H1 (cell line): ENCODE measurements at regions not wholly inside any gene's neighbourhood (a gene's known extent, or its start where the extent isn't known, plus 50 kb on each side); places are given as distances from the start of the nearest gene placed in this dataset.

Experiments
- CTCF ChIA-PET: fragments of 300-600 bp; sonication (Branson Sonifier 250); formaldehyde crosslinking; loops from one replicate; lab custom pipeline; 2021; ENCODE audit not compliant: partially characterized antibody; lab: Charles Lee
- POLR2A ChIA-PET: fragments of 300-600 bp; sonication (Branson Sonifier 250); formaldehyde crosslinking; loops from one replicate; lab custom pipeline; 2021; ENCODE audit warnings: inconsistent platforms; ENCODE audit not compliant: partially characterized antibody; lab: Charles Lee
- DNase-seq, 2 experiments: peaks; one replicate each; pipeline versions ENCODE4 v3.0.0 to v3.0.0-alpha.2; 2010 to 2022; ENCODE audit warnings: low spot score in 2 of 2, low read depth in 1 of 2, mixed read lengths in 1 of 2
- FAIRE-seq: peaks from 2 replicates; lab custom pipeline; 2011; peaks lifted over from hg19 to GRCh38; lab: Jason Lieb, UNC
- H2AFZ ChIP-seq: 2 replicates; pipeline ENCODE4 v1.8.1; 2012; ENCODE audit warnings: low read length, inconsistent platforms
- H2AK5ac ChIP-seq: 2 replicates; pipeline ENCODE4 v1.6.1; 2013; ENCODE audit warnings: low read depth, low read length
- H2BK120ac ChIP-seq: replicated peaks from 2 replicates; pipeline ENCODE3; 2013; ENCODE audit warnings: low read depth, low read length, inconsistent platforms
- H2BK12ac ChIP-seq: 2 replicates; pipeline ENCODE4 v1.6.1; 2013; ENCODE audit warnings: low read depth, low read length
- H2BK15ac ChIP-seq: 2 replicates; pipeline ENCODE4 v1.6.1; 2013; ENCODE audit warnings: low read length
- H2BK20ac ChIP-seq: 2 replicates; pipeline ENCODE4 v1.6.1; 2013; ENCODE audit warnings: low read length
- H2BK5ac ChIP-seq: 2 replicates; pipeline ENCODE4 v1.6.1; 2013; ENCODE audit warnings: low read depth, low read length
- H3K14ac ChIP-seq: 2 replicates; pipeline ENCODE4 v1.6.1; 2013; ENCODE audit warnings: inconsistent platforms; ENCODE audit not compliant: insufficient read length
- H3K18ac ChIP-seq: 2 replicates; pipeline ENCODE4 v1.6.1; 2013; ENCODE audit warnings: low read length; ENCODE audit errors: extremely low read depth
- H3K23ac ChIP-seq: 2 replicates; pipeline ENCODE4 v1.6.1; 2013; ENCODE audit warnings: inconsistent platforms; ENCODE audit not compliant: insufficient read length
- H3K23me2 ChIP-seq: 2 replicates; pipeline ENCODE4 v1.6.1; 2013; ENCODE audit warnings: low read depth, low read length
- H3K27ac ChIP-seq: 2 replicates; pipeline ENCODE4 v1.6.1; 2011; ENCODE audit warnings: low read depth, low read length, inconsistent platforms
- H3K27me3 ChIP-seq, 4 experiments: replicated peaks in 1 of 4; 1 replicate in 1 of 4; 2 replicates in 3 of 4; pipeline versions ENCODE4 v1.6.1 to v1.8.1; 2011 to 2013; ENCODE audit warnings: low read length in 3 of 4, mild to moderate bottlenecking in 3 of 4, inconsistent platforms in 2 of 4, mixed read lengths in 2 of 4, moderate library complexity in 1 of 4; ENCODE audit not compliant: control insufficient read depth in 3 of 4, insufficient read depth in 3 of 4; ENCODE audit errors: extremely low read depth in 1 of 4
- H3K36me3 ChIP-seq, 4 experiments: 2 replicates each; pipeline versions ENCODE4 v1.6.1 to v1.8.1; 2011 to 2013; ENCODE audit warnings: mild to moderate bottlenecking in 4 of 4, low read length in 3 of 4, moderate library complexity in 2 of 4, control low read depth in 1 of 4, inconsistent platforms in 1 of 4; ENCODE audit not compliant: insufficient read depth in 4 of 4, control insufficient read depth in 2 of 4
- H3K4ac ChIP-seq: replicated peaks from 2 replicates; pipeline ENCODE3; 2013; ENCODE audit warnings: low read length, low read depth, mixed read lengths, inconsistent platforms; ENCODE audit not compliant: insufficient read length
- H3K4me1 ChIP-seq, 4 experiments: replicated peaks in 1 of 4; 1 replicate in 1 of 4; 2 replicates in 3 of 4; pipeline versions ENCODE4 v1.6.1 to v1.8.1; 2011 to 2013; ENCODE audit warnings: low read length in 3 of 4, inconsistent platforms in 2 of 4, mixed read lengths in 1 of 4; ENCODE audit not compliant: insufficient read depth in 4 of 4, control insufficient read depth in 3 of 4
- H3K4me2 ChIP-seq, 2 experiments: 2 replicates each; pipeline versions ENCODE4 v1.6.1 to v1.8.1; 2011 to 2013; ENCODE audit warnings: low read depth in 2 of 2, low read length in 2 of 2, control low read depth in 1 of 2, inconsistent platforms in 1 of 2, mild to moderate bottlenecking in 1 of 2; ENCODE audit not compliant: insufficient read depth in 1 of 2
- H3K4me3 ChIP-seq, 4 experiments: fragments of 200-600, 300-600 bp in 1 of 4; sonication (generic), shearing (Covaris generic), sonication (Bioruptor Twin) in 1 of 4; 2 replicates each; pipeline versions ENCODE4 v1.5.1 to v1.8.1; 2011 to 2016; ENCODE audit warnings: low read length in 4 of 4, low read depth in 3 of 4, control low read depth in 2 of 4, inconsistent platforms in 2 of 4, mild to moderate bottlenecking in 2 of 4, mixed read lengths in 1 of 4, moderate library complexity in 1 of 4; ENCODE audit not compliant: insufficient read depth in 2 of 4; ENCODE audit errors: extremely low read depth in 1 of 4
- H3K56ac ChIP-seq: replicated peaks from 2 replicates; pipeline ENCODE3; 2013; ENCODE audit warnings: low read depth, mild to moderate bottlenecking, mixed read lengths, low read length, inconsistent platforms; ENCODE audit not compliant: insufficient read length
- H3K79me1 ChIP-seq: 2 replicates; pipeline ENCODE4 v1.6.1; 2013; ENCODE audit warnings: low read depth, low read length, control low read depth
- H3K79me2 ChIP-seq, 2 experiments: 2 replicates each; pipeline versions ENCODE4 v1.6.1 to v1.8.1; 2012 to 2013; ENCODE audit warnings: low read length in 2 of 2, mild to moderate bottlenecking in 2 of 2, inconsistent platforms in 1 of 2; ENCODE audit not compliant: insufficient read depth in 2 of 2, control insufficient read depth in 1 of 2
- H3K9ac ChIP-seq, 4 experiments: replicated peaks in 1 of 4; 1 replicate in 1 of 4; 2 replicates in 3 of 4; pipeline versions ENCODE4 v1.6.1 to v1.8.1; 2011 to 2013; ENCODE audit warnings: low read depth in 3 of 4, low read length in 3 of 4, control low read depth in 2 of 4, mild to moderate bottlenecking in 2 of 4, moderate library complexity in 2 of 4, inconsistent platforms in 1 of 4; ENCODE audit errors: extremely low read depth in 1 of 4
- H3K9me3 ChIP-seq, 2 experiments: 2 replicates each; pipeline versions ENCODE4 v1.6.1 to v1.8.1; 2012 to 2013; ENCODE audit warnings: mild to moderate bottlenecking in 2 of 2, moderate library complexity in 2 of 2, control low read depth in 1 of 2, inconsistent platforms in 1 of 2, low read depth in 1 of 2, low read length in 1 of 2, mixed read lengths in 1 of 2; ENCODE audit not compliant: insufficient read depth in 2 of 2
- H4K20me1 ChIP-seq, 2 experiments: replicated peaks in 1 of 2; 2 replicates each; pipeline versions ENCODE3 to v1.8.1; 2011 to 2013; ENCODE audit warnings: inconsistent platforms in 2 of 2, low read length in 2 of 2, mild to moderate bottlenecking in 1 of 2; ENCODE audit not compliant: insufficient read depth in 2 of 2, control insufficient read depth in 1 of 2
- H4K5ac ChIP-seq: 2 replicates; pipeline ENCODE4 v1.6.1; 2013; ENCODE audit warnings: low read length, low read depth, mixed read lengths, inconsistent platforms; ENCODE audit not compliant: insufficient read length
- H4K8ac ChIP-seq: 2 replicates; pipeline ENCODE4 v1.8.0; 2013; ENCODE audit warnings: mild to moderate bottlenecking, moderate library complexity, low read length, inconsistent platforms; ENCODE audit not compliant: insufficient read depth; ENCODE audit errors: extremely low read depth
- H4K91ac ChIP-seq: replicated peaks from 2 replicates; pipeline ENCODE3; 2013; ENCODE audit warnings: low read length, mixed read lengths, inconsistent platforms; ENCODE audit not compliant: insufficient read length
- ATF2 ChIP-seq: IDR thresholded peaks from 2 replicates; pipeline ENCODE4 v1.6.1; 2012; ENCODE audit warnings: low read length, inconsistent platforms
- BRCA1 ChIP-seq: IDR thresholded peaks from 2 replicates; pipeline ENCODE4 v1.6.1; 2012; ENCODE audit warnings: low read depth, low read length, improper control_type of control experiment
- CHD2 ChIP-seq: IDR thresholded peaks from 2 replicates; pipeline ENCODE4 v1.6.1; 2012; ENCODE audit warnings: low read length, improper control_type of control experiment
- RAD21 ChIP-seq, 2 experiments: IDR thresholded peaks in 1 of 2; conservative IDR thresholded peaks in 1 of 2; 2 replicates each; pipeline ENCODE4 v1.6.1; 2011; ENCODE audit warnings: low read depth in 2 of 2, low read length in 2 of 2, improper control_type of control experiment in 1 of 2, inconsistent platforms in 1 of 2, mild to moderate bottlenecking in 1 of 2, moderate library complexity in 1 of 2
- RXRA ChIP-seq: IDR thresholded peaks from 2 replicates; pipeline ENCODE4 v1.6.1; 2011; ENCODE audit warnings: low read depth, mild to moderate bottlenecking, low read length, moderate library complexity; ENCODE audit not compliant: insufficient read depth
- SIN3A ChIP-seq, 2 experiments: IDR thresholded peaks in 1 of 2; conservative IDR thresholded peaks in 1 of 2; 2 replicates each; pipeline ENCODE4 v1.6.1; 2011 to 2012; ENCODE audit warnings: low read length in 2 of 2, improper control_type of control experiment in 1 of 2, low read depth in 1 of 2, mild to moderate bottlenecking in 1 of 2
- WGBS, 2 experiments: shearing (Covaris generic) in 1 of 2; methylation state at CpG; one replicate each; pipeline versions ENCODE4 v1.1.6 to v1.1.7; 2013 to 2015; ENCODE audit warnings: low lambda C conversion rate in 2 of 2, mixed read lengths in 2 of 2, inconsistent platforms in 1 of 2, low coverage in 1 of 2, missing lambda C conversion rate in 1 of 2; ENCODE audit not compliant: insufficient replicate concordance in 2 of 2, insufficient coverage in 1 of 2, insufficient read length in 1 of 2; ENCODE audit errors: extremely low coverage in 1 of 2, missing lambda C conversion rate in 1 of 2; 5-methylcytosine and 5-hydroxymethylcytosine counted together
- TF ChIP-seq, protein P1 (sequence below): IDR thresholded peaks from 2 replicates; pipeline ENCODE4 v1.6.1; 2011; ENCODE audit warnings: low read length, improper control_type of control experiment

GRCh38 chr5:120293796-120294195 is 170.3 kb upstream of the PRR16 start:
- no peak overlapping the region for H3K14ac ChIP-seq
- H4K91ac ChIP-seq = no peak overlapping the region
- no peak overlapping the region for H3K4me2 ChIP-seq
- no peak overlapping the region for H4K8ac ChIP-seq
- TF ChIP-seq CHD2 (no peak), ATF2 (no peak), BRCA1 (no peak), RXRA (no peak), SIN3A (conservative IDR thresholded peaks at IDR 0.05 in 1 of 2, IDR thresholded peaks at IDR 0.05 in 1 of 2; ENCODE audit: low read depth in 1 of 2, low read length in 2 of 2) (no peak), RAD21 (IDR thresholded peaks at IDR 0.05 in 1 of 2, conservative IDR thresholded peaks at IDR 0.05 in 1 of 2; ENCODE audit: low read depth in 2 of 2, low read length in 2 of 2) (no peak)
- TF ChIP-seq, protein P1, sequence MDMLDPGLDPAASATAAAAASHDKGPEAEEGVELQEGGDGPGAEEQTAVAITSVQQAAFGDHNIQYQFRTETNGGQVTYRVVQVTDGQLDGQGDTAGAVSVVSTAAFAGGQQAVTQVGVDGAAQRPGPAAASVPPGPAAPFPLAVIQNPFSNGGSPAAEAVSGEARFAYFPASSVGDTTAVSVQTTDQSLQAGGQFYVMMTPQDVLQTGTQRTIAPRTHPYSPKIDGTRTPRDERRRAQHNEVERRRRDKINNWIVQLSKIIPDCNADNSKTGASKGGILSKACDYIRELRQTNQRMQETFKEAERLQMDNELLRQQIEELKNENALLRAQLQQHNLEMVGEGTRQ = no peak
- no peaks in the 10 kb centered on the region for H3K4me1 ChIP-seq
- no peak overlapping the region for H3K4ac ChIP-seq
- no peak overlapping the region for H3K9ac ChIP-seq
- no peak overlapping the region for H2BK20ac ChIP-seq
- no peak overlapping the region for H3K18ac ChIP-seq
- no peak overlapping the region for H3K23ac ChIP-seq
- no peak overlapping the region for H3K27ac ChIP-seq
- H3K23me2 ChIP-seq = no peaks in the 10 kb centered on the region
- H3K56ac ChIP-seq = no peak overlapping the region
- no peak overlapping the region for H2AK5ac ChIP-seq
- no peak overlapping the region for H2BK12ac ChIP-seq
- no peak overlapping the region for H2BK120ac ChIP-seq
- ChIA-PET CTCF (no interaction called here), POLR2A (no interaction called here)
- no peaks in the 10 kb centered on the region for H3K9me3 ChIP-seq
- H3K4me3 ChIP-seq = no peak overlapping the region
- WGBS, 2 experiments = 88% methylated on average over 3 of the region's 3 CpGs; no CpG with 5 or more reads in 1 of the 2 experiments
- H3K27me3 ChIP-seq = no peaks in the 10 kb centered on the region
- no peak overlapping the region for H4K5ac ChIP-seq
- no peak overlapping the region for H2AFZ ChIP-seq
- no peaks in the 10 kb centered on the region for H3K79me1 ChIP-seq
- FAIRE-seq = no peak
- no peaks in the 10 kb centered on the region for H3K79me2 ChIP-seq
- H2BK15ac ChIP-seq = no peak overlapping the region
- no peak for DNase-seq
- H4K20me1 ChIP-seq = no peaks in the 10 kb centered on the region
- no peaks in the 10 kb centered on the region for H3K36me3 ChIP-seq
- H2BK5ac ChIP-seq = no peak overlapping the region
